Left lung (tissue), 4 donors: ENCODE measurements at regions not wholly inside any gene's neighbourhood (a gene's known extent, or its start where the extent isn't known, plus 50 kb on each side); places are given as distances from the start of the nearest gene placed in this dataset.

Experiments
- ATAC-seq: fragments of 200-7000 bp; cut with Tn5 transposase; one replicate; pipeline ENCODE4 v1.9.1; 2020; ENCODE audit warnings: moderate library complexity
- DNase-seq, 4 donors: peaks; one replicate each; pipeline ENCODE4 v3.0.0-alpha.2; 2013 to 2020
- H3K27ac ChIP-seq, 2 donors: fragments of 200-600 bp; sonication (generic) in 1 of 2; one replicate each; pipeline versions ENCODE4 v1.5.0 to v1.8.0; 2020 to 2021
- H3K27me3 ChIP-seq, 2 donors: fragments of 200-600 bp; sonication (generic) in 1 of 2; one replicate each; pipeline versions ENCODE4 v1.5.0 to v1.8.0; 2020 to 2021
- H3K36me3 ChIP-seq, 2 donors: fragments of 200-600 bp; sonication (generic) in 1 of 2; one replicate each; pipeline versions ENCODE4 v1.5.0 to v1.8.0; 2020 to 2021
- H3K4me1 ChIP-seq, 2 donors: fragments of 200-600 bp; one replicate each; pipeline ENCODE4 v1.8.0; 2021
- H3K4me3 ChIP-seq, 2 donors: fragments of 200-600 bp; sonication (generic) in 1 of 2; one replicate each; pipeline versions ENCODE4 v1.5.0 to v1.8.0; 2020 to 2021; ENCODE audit warnings: mild to moderate bottlenecking in 1 of 2
- H3K9me3 ChIP-seq, 2 donors: fragments of 200-600 bp; sonication (generic) in 1 of 2; one replicate each; pipeline versions ENCODE4 v1.5.0 to v1.8.0; 2020 to 2021
- CTCF ChIP-seq, 2 donors: fragments of 200-600 bp; sonication (generic) in 1 of 2; IDR thresholded peaks; one replicate each; pipeline versions ENCODE4 v1.5.0 to v1.8.0; 2021; ENCODE audit warnings: antibody characterized with exemption in 2 of 2
- intact Hi-C, 2 donors: fragments of 100-400 bp; cut with DNase I; formaldehyde crosslinking; loops; one replicate each; pipeline versions ENCODE4 v1.11.2 to v1.14.2; 2022
- donor health status: DM: no; HTN: yes; CAD: no.
- donor health status: DM: no; HTN: no; CAD: no.

DNA sequence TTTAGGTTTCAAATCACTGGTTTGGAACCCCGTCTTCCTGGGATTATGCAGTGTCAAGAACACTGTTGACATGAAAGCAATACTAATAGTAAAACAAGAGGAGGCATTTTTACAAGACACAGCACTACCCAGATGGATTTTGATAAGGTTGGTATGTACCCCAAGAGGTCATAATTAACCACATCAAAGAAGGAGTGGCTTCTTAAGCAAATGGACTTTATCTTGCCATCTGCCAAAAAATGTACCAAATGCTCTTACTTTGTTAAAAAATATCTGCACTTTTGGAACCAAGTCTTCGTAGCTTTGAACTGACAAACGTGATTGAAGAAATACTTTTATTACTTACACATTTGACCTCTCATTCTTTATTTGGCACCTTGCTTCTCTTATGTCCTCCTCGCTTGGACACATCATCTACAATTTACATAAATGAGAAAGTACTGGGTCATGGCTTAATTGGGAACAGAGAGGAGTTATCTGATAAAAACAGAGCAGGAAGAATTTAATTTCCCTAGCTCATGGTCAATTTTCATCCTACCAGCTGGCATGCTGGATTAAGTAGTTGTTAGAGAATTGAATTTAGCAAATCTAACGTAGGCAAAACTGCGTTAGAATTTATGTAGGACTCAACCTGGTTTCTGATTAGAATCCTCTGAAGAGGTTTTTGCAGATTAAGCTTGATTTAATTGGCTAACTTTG is 54.5 kb upstream of the PRICKLE1 start:
- Histone ChIP-seq H3K36me3 (no peaks in the 10 kb centered on the region), H3K9me3 (no peaks in the 10 kb centered on the region), H3K4me3 (no peak overlapping the region), H3K27ac (no peak overlapping the region), H3K27me3 (no peaks in the 10 kb centered on the region), H3K4me1 (no peaks in the 10 kb centered on the region)
- TF ChIP-seq CTCF (IDR thresholded peaks at IDR 0.05): no peak
- intact Hi-C loops: no loop called here
- no peak for ATAC-seq
- DNase-seq: no peak

DNA sequence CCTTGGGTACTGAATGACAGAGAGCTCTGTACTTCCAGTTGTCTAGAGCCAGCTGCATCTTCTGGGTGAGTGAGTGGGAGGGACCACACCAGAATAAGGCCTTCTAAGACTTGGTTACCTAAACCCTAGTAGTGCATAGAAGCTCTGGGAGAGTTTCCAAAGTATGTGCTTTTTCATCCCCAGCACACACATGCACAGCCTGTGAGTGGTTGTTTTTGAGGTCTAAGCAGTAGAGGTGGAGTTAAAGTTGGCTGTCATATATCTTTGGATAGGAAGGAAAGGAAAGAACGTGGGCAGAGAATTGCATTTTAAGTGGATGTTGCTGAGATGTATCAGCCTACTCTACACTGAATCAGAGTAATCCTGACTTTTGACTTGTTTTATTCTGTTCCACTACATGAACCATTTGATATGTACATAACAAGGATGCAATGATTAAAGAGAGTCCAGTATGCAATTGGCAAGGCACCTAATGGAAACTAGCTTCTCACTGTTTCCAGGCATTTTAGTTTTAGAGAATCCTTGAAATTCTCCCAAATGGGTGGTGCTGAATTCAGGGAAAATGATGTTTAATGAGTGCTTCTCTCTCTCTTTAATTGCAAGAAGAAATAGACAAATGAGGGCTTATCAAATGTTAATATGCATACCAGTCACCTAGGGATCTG is 51.8 kb upstream of the PRICKLE1 start:
- Histone ChIP-seq H3K4me3 (no peak overlapping the region), H3K36me3 (no peaks in the 10 kb centered on the region), H3K4me1 (no peaks in the 10 kb centered on the region), H3K9me3 (no peaks in the 10 kb centered on the region), H3K27ac (no peak overlapping the region), H3K27me3 (no peaks in the 10 kb centered on the region)
- ATAC-seq: no peak
- no peak for DNase-seq
- TF ChIP-seq CTCF (IDR thresholded peaks at IDR 0.05): no peak
- intact Hi-C loops: no loop called here

GRCh38 chr12:42640391-42640790 is 50.8 kb upstream of the PRICKLE1 start:
- H3K36me3 ChIP-seq: no peaks in the 10 kb centered on the region
- ATAC-seq (no peak), DNase-seq (no peak)
- no peaks in the 10 kb centered on the region for H3K27me3 ChIP-seq
- no peak overlapping the region for H3K27ac ChIP-seq
- no peaks in the 10 kb centered on the region for H3K4me1 ChIP-seq
- TF ChIP-seq CTCF (IDR thresholded peaks at IDR 0.05): no peak
- H3K9me3 ChIP-seq: no peaks in the 10 kb centered on the region
- H3K4me3 ChIP-seq: no peak overlapping the region
- intact Hi-C loops: no loop called here

- no peaks in the 10 kb centered on the region for H3K9me3 ChIP-seq
- no peaks in the 10 kb centered on the region for H3K36me3 ChIP-seq
- H3K4me1 ChIP-seq: no peaks in the 10 kb centered on the region
- H3K27ac ChIP-seq: no peak overlapping the region
- no peak for DNase-seq
- no peak for ATAC-seq
- TF ChIP-seq CTCF (IDR thresholded peaks at IDR 0.05): no peak
- H3K27me3 ChIP-seq: no peaks in the 10 kb centered on the region
- intact Hi-C loops: no loop called here
- H3K4me3 ChIP-seq: no peak overlapping the region
Observed at GRCh38 chr12:42639556-42639955, 50.0 kb upstream of the PRICKLE1 start.
